ENCODE measurements at regions not wholly inside any gene's neighbourhood (a gene's known extent, or its start where the extent isn't known, plus 50 kb on each side); places are given as distances from the start of the nearest gene placed in this dataset.
"Not testable (repeated sequence)": the region's sequence is repeated elsewhere in the genome, so short reads cannot be mapped to it uniquely, and the experiment has no call there.

DNA sequence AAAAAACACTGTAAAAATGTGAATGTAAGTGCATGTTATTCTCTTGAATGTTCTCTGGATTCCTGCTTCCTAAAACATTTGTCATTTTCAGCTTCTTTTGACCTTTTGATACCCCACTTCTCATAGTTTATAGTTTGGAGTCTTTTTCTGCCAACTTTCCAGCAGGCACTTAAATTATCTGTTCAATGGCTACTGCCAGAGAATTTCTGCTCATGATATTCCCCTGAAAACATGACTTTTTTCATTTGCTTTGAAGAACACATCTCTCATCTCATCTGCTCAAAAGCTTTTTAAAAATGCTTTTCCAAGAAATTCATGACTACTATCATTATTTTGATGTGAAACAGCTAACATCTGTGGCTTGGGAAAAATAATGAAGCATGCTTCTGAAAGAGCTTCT, 269.7 kb upstream of the PCDH7 start:
- peak; percentile 45 for DNase-seq

DNA sequence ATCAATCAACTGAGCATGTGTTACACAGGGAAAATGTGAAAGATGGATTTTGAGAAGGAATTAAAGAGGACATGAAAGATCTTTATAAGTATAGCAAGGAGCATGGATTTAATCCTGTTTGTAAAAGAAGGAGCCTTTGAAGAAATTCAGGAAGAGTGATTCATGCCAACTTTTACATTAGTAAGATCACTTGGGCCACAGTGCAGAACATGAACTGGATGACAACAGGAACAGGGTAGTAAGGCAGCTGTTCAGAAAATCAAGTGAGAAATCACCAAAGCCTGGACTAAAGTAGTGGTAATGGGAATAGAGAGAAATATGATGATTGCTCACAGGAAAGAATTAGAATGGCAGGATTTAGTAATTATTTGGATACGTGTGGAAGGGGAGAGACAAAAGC, 265.7 kb upstream of the PCDH7 start:
- DNase-seq = peak; percentile 5

DNA sequence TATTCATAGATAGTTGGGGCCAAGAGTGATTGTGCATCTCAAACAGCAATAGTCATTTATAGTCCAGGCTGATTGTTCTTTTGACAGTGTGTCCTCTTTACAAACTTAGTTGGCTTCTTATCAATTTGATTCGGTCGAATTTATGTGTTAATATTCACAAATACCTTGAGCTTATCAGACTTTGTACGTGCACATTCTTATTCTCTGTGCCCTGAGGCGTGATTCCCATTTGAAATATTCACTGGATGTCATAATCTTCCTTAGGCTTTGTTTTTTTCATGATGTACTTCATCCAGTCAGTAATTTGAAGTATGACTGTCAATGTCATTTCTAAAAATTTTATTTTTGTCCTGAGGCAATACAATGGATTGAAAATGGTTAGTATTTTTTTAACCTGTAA, 263.5 kb upstream of the PCDH7 start:
- no peak for DNase-seq

DNA sequence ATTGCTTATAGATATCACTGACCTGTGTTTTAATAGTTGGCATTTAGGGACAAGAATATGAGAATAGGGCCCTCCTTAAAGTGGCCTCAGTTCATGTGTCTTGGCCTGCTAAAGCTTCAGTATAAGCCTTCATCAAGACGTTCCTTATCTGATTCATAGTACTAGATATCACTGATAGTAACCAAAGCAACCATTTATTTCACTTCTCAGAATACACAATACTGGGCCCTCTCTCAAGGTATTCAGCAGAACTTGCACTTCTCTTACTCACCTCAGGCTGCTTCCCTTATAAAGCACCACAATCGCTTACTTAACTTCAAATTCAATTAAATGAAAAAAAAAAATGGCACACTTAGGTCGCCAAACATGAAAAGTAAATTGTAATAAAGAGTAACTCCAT, 259.4 kb upstream of the PCDH7 start:
- no peak for DNase-seq

DNA sequence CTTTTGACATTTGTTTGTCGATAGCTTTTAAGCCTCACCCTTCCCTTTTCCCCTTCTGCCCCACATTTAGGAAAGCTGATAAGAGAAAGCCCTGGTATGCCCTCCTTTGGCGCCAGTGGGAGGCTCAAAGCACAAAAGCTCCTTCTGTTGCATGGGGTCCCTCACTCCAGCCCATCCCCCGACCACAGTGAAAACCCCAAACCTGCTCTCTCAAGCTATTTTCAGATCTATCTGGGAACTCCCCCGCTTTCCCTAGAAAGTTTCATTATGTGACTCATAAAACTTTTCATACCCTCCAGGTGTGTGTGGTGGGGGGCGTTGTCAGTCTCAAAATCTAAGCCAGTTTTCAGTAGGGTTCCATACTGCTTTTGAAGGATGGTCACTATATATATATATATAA, 259.0 kb upstream of the PCDH7 start:
- DNase-seq = no peak

DNA sequence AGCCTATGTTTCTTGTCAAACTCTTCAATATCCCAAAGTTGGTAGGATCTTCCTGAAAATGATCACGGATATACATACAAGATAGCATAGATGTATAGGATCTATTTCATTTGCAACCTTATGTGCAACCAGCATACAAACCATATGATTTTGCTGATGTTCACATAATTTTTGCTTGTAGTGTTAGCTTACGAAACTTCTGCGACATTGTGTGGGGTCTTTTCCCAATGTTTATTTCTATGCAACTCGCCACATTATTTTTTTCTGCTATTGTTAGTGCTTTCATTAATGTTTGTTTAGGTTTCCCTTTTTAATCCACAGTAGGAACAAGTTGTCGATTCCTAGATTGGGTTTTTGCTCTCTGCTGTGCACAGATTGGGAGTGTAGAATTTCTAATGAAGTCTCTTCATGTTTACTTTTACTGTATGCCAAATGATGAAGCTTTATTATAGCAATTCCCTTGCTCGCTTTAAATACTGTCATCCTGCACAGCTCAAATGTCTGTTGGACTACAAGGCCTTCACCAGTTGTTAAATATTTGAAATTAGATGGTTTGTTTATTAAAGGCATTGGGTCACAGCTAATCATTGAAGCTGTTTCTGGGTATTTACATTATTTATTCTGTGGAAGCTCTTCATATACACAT, 257.6 kb upstream of the PCDH7 start:
- DNase-seq = no peak

DNA sequence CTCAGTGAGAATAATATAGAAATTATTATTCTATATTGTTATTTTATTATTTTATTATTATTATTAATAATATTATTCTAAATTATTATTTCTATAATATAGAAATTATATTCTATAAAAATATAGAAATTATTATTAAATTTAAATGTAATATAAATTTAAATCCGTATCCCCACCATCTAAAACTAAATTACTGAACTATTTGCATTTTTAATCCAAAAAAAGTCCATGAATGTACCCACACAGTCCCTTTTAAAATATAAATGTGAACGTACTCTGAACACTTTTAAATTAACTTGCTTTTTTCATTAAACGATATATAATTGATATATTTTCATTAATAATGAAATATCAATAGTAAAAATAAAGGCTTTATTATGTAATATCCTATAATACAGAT, 248.3 kb upstream of the PCDH7 start:
- DNase-seq = no peak

DNA sequence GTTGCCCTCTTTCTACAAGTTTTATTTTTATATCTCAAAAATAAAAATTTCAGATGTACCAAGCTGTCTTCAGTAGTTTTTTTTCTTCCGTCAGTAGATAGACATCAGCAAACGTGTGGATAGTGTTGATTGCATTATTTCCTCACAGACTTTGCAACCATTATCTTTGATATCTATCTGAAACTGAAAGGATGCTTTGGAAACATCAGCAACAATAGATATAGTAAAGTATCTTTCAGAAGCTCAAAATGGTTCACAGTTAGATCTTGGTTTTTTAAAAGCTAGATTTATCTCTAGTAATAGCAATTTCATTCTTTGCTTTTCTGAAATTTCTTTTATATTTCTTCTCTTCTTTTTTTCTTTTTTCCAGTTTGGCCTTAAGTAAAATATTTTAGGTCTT, 246.9 kb upstream of the PCDH7 start:
- DNase-seq = no peak

DNA sequence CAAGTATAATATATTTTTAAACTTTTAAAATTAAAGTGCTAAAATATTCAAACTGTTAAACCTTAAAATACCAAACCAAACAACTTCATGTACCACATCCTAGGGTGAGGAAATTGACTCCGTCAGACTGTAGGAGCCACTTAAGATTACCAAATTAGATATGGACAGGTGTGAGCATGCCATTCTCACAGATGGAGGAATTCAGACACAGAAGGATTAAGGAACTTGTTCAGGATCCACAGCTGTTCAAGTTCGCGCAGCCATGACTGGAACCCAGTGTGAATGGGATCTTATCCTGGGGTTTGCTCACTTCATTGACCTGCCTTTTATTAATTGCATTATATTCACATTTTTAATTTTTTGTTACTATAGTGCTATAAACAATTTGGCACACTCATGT, 224.9 kb upstream of the PCDH7 start:
- peak; percentile 90 for DNase-seq

DNA sequence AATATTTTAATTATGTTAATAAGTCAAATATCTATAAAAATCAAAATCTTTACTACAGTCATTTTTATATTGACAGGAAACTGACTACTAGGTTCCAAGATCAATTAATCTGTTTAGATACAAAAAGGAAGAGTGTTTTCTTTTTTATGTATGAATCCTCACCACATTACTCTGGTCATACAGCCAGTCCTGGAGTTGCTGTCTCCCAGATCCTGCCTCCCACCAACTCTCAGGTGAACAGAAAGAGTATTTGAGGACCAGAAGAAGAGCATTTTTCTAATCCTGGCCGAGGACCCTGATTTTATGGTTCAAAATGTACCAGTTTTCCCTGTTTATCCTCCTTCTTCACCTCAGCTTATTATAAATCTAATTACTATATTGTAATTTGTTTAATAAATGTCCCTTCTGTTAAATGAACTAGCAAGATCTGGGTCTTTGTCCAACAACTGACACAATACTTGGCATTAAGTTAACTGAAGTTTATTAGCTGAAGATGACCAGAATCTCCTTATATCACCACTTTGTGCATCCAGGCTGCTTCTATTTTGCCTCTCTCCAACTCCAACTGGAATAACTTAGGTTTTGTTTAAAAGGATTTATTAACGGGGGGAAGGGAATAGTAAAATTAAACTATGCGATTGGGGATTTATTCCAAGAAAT, 224.4 kb upstream of the PCDH7 start:
- DNase-seq = peak; percentile 19

DNA sequence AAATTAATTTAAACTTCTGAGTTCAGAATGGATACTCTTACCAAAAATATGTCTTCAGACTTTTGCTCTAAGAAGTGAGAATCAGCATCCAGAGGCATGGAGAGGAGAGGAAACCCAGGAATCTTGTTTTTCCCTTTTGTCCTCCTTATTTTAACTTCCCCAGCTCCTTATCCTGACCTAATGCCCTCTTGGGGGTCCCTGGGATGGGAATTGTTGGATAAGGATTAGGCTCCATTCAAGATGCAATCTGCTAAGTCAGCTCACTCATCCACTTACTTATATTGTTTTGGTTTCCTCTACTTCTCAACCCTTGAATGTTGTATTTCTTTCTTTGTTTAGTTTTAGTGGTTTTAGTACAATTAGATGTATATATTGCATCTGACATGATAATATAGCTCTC, 208.4 kb upstream of the PCDH7 start:
- no peak for DNase-seq

DNA sequence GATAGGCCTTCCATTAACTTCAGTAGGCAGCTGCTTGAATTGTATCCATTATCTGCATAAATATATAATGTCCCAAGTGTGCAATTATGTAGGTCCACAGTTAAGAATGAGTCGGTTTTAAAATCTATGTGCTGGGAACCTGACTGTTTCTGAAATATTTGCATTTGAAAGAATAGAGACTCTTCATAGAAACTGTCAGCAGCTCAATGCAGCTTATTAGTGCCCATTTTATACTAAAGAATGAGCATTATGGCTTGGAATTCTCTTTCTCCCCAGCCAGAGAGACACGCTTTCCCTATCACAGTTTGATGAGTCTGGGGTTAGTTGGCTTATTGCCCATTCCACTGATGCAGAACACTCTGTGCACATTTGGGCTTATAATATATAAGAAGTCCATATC, 202.0 kb upstream of the PCDH7 start:
- DNase-seq = no peak

DNA sequence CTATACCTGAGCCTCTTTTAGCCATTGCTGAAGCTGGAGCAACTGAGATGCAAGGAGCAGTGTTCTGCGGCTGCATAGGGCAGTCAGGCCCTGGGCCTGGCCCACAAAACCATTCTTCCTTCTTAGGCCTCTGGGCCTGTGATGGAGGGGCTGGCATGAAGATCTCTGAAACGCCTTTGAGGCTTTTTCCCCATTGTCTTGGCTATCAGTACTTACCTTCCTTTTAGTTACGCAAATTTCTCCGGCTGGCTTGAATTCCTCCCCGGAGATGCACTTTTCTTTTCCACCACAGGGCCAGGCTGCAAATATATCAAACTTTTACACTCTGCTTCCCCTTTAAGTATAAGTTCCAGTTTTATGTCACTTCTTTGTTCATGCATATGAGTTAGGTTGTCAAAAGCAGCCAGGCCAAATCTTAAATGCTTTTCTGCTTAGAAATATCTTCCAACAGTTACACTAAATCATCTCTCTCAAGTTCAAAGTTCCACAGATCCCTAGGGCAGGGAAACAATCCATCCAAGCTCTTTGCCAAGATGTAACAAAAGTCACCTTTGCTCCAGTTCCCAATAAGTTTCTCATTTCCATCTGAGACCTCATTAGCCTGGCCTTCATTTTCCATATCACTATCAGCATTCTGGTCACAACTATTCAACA, 194.4 kb upstream of the PCDH7 start:
- DNase-seq = peak; percentile 11

DNA sequence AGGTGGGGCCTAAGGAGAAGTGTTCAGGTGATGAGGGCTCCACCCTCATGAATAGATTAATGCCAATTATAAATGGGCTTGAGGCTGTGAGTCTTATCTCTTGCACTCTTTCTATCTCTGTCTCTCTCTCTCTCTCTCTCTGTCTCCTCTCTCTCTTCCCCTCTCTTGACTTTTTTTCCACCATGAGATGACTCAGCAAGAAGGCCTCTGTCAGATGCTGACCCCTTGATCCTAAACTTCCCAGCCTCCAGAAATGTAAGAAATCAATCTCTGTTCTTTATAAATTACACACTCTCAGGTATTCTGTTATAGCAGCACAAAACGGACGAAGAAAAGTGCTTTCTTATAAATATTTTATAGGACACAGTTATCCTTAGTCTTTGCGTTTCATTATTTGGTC, 184.9 kb upstream of the PCDH7 start:
- DNase-seq = no peak

DNA sequence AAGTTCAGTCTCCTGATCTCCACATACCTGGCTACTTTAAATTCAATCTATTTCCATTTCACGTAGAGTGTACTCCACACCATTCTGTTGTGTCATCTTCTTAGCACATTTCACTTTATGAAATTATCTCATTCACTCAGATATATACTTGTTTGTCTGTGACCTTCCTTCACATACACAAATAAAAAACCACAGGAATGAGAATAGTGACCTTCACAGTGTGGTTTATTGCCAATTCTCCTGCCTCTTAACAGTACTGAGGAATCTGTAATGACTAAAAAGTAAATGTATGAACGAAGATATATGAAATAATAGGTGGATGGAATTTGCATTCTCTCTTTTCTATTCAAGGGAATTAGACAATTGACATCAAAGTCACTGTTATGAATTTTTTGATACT, 183.9 kb upstream of the PCDH7 start:
- DNase-seq = no peak

DNA sequence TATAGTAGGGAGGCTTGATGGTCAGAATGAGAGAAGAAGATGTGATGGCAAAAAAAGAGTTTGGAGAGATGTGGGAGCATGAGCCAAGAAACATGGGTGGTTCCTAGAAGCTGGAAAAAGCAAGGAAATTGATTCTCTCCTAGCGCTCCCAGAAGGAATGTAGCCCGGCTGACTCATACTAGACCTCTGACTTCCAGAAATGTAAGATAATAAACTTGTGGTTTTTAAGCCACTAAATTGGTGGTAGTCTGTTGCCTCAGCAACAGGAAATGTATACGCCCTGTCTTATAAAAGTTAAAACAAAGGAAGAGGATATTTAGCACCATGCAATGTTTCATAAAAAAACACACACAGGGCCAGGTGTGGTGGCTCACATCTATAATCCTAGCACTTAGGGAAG, 182.7 kb upstream of the PCDH7 start:
- peak; percentile 68 for DNase-seq

DNA sequence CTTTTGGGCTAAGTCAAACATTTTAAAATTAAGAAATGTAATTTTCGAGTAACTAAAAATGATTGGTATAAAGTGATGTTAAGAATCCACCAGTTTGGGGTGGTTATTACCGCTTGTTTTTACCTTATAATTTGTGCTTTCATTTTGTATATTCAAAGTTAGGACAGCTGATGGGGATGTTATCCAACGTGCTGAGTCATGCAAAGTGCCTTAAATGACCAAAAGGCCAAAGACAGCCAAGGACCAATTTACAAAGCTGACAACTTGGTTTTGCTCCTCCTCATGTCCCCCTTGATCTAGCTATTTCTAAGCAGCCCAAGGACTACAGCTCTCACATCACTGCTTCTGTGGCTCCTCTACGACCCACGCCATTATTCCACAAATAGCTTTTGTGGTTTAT, 181.4 kb upstream of the PCDH7 start:
- DNase-seq = no peak

DNA sequence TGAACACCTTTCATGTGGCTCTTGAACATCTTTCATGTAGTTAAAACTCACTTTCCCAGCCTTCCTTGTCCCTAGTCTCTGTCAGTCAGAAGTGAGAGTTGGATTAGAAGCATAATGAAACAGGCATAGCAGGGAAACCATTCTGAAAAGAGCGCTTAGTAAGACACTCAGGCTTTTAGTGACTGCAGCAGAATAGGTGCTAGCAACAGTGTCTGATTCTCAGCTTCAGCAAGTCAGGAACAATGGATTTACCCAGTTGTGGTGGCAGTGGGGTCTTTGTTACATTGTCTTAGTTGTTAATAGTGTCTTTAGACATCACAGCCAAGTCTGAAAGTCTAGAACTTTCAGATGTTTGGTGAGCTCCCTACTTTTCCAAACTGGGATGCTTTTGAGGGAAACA, 177.1 kb upstream of the PCDH7 start:
- DNase-seq = no peak

DNA sequence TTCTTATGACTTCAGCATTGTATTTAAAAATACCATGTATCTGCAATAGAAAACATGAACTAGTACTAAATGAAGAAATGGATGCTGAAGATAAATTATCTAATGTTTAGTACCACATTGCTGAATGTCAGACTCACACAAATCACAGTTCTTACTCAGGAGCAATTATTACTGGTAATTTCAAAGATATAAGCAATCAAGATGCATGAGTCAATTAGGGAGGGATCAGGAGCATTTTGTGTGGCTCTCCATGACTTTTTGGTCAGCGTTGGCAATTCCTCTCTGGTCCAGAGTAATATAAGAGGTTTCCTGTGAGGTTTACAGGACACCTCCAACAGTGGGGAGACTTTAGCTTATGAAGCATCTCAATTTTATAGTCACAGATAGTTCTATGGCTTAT, 167.0 kb upstream of the PCDH7 start:
- no peak for DNase-seq

DNA sequence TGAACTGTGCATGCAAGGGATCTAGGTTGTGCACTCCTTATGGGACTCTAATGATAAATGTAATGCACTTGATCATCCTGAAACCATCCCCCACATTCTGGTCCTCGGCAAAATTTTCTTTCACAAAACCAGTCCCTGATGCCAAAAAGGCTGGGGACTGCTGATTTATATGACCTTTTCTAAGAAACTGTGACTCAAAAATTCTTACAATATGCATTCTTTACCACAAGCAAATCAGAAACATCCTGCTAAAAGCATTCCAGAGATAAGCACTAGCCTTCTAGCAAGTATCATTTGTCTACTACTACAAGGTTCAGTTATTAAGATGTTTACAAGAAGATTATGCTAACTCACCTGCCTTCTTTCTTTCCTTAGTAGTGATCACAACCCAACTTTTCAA, 166.5 kb upstream of the PCDH7 start:
- DNase-seq = no peak

DNA sequence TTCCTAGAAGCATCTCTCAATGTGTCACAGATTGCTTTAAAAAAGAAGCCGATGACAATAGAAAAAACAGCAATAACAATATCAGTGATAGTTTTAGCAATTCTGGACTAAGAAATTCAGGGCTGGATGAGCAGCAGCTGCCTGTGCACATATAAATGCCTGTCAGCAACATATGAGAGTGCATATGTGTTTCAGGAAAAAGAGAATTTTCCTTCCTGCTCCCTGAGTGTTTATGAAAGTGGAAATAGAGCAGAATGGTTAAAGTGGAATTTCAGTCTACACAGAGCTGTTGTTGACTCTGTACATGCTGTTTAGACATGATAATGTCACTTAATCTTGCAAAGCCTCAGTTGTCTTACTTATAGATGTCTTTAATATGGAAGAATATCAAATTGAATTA, 164.4 kb upstream of the PCDH7 start:
- DNase-seq = peak; percentile 11

DNA sequence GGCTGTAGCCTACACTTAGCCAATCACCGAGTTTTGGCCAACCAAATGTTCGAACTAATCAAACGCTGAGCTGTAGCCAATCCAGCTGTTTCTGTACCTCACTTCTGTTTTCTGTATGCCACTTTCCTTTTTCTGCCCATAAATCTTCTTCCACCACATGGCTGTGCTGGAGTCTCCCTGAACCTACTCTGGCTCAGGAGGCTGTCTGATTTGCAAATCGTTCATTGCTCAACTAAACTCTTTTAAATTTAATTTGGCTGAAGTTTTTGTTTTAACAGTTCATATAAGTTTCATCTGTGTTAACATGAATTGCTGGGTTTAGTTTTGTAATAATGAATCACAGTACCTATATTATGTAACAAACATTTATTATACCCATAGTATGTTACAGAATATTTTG, 160.7 kb upstream of the PCDH7 start:
- DNase-seq = peak; percentile 14

DNA sequence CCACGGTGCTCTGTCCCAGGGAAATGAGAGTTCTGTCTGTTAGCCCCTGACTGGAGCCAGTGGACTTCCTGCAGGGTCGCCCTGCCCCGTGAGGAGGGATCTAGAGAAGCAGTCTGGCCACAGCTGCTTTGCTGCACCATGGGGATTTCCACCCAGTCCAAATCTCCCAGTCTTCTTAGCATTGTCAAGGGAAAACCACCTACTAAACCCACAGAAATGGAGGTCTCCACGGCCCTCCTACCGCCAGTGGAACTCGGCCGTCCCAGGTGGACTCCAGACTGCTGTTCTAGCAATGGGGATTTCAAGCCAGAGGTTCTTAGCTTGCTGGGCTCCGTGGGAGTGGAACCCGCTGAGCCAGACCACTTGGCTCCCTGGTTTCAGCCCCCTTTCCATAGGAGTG, 133.3 kb upstream of the PCDH7 start:
- no peak for DNase-seq

DNA sequence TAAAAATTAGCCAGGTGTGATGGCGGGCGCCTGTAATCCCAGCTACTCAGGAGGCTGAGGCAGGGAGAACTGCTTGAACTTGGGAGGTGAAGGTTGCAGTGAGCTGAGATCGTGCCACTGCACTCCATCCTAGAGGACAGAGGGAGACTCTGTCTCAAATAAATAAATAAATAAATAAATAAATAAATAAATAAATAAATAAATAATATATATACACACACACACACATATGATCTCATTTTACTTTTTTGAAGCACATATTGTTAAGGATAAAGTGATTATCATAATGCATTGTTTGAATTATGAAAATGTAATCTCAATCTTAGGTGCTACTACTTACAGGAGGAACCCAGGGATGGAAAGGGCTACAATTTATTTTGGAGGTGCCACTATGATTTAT, 130.5 kb upstream of the PCDH7 start:
- DNase-seq = not testable (repeated sequence)
